HG03520 (cell line): ENCODE measurements at regions not wholly inside any gene's neighbourhood (a gene's known extent, or its start where the extent isn't known, plus 50 kb on each side); places are given as distances from the start of the nearest gene placed in this dataset.

ENCODE experiments used
- ATAC-seq: cut with Tn5 transposase; IDR thresholded peaks from one replicate; pipeline ENCODE4 v1.9.1; 2021; ENCODE audit warnings: mild to moderate bottlenecking, moderate library complexity; ENCODE audit not compliant: unreplicated experiment

- no peak for ATAC-seq
These were observed 129.1 kb upstream of the NCAM1 start for GRCh38 chr11:112831969-112832766.

DNA sequence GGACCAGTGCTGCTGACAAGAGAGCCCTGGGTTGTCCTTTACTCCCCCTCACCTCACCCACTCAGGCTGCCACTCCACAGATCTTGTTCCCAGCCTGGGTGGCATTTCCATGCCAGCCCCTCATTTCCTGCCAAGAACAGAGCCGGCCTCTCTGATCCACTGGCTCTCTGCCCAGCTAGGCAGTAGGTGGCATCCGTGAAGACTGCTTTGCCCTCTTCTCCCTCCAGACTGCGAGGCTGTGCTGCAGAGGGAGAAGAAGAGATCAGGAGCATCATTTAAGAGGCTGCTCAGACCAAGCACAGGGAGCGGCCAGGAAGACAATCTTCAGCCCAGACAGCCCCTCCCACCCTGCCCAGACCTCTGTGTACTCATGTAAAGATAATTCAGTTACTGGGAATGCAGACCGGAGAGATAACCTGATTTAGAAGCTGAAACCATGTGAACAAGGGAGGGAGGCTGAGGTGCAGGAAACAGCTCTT, 126.9 kb upstream of the NCAM1 start:
- no peak for ATAC-seq

DNA sequence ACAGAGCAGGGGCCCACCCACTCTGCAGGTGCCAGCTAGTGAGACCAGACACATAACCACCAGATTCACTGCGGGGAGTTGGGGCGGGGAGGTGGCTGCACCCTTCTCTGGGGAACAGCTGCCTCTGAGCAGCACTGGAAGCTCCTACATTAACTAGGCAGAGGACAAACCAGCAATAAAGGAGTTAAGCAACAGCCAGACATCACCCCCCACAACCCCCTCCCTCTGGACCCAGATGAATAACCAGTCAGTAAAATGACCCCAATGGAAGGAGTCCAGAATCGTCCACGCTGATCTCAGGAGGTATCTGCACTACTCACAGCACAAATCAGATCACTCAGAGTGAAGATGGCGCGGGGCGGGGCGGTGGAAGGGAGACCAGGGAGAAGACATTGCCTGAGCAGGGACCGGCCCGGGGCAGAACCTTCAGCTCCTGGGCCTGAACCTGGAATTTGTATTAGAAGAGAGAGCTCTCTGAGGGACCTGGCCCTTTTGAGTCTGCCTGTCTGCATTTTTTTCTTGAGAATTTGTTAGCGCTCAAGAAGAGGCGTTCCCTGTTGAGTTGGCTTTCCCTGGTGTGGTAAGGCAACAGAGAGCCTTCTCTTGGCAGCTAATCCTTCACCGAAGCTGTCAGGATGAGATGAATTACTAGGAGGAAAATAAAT, 125.5 kb upstream of the NCAM1 start:
- ATAC-seq = no peak

DNA sequence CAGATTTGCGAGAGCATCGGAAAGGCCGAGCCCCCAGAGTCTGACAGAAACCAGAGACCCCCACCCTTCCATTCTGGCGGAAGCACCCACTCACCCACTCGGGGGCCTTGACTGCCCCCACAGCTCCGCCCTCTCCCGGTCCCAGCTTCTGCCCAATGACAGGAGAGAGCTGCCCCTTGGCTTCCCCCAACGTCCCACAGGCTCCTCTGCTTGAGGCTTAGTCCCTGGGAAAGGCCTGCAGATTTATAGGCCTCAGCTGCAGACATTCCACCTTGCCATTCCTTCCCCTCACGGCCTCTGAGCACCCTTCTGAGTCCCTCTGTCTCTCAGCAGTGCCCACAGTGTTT, 125.0 kb upstream of the NCAM1 start:
- no peak for ATAC-seq

DNA sequence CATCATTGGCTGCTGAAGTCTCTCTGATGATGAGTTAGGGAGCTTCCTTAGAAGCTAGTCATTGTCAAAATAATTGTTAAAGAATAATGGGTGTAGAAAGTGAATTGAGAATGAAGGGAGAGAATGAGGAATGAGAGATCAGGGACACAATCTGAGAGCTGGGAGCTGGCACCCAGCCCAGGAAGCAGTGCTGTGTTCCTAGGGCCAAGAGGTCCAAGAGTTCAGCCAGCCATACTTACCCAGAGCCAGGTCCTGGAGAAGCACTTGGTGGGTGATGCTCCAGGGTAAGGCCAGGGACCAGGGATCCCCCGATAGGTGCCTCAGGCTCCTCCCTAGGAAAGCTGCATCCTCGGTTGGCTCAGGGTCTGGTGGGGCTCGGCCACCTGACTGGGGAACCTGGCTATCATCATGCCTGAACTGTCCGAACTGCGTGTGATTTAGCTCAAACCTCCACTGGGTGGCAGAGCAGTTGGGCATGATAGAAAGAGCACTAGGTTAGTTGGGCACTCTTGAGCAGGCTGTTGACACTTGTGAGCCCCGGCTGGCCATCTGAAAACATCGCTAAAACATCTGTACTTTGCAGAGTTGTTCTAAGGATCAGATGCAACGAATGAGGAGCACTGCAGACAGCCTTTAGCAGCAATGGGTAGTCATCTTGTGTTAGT, 123.9 kb upstream of the NCAM1 start:
- no peak for ATAC-seq

DNA sequence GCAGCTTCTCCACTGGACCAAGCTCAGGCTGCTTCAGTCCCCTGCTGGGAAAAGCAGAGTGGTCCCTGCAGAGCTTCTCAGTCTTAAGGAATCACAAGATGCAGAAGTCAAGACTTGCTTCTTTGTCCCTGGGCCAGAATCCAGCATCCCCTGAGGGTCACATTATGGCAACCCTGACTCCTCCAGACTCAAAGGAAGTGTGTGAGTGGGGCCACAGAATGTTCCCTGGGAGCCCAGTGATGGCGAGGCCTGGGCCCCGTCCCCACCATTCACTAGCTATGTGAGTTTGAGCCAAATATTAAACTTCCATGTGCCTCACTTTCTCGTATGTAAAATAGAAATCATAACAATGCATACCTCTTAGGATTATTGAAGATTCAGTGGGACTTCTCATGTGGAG, 122.2 kb upstream of the NCAM1 start:
- ATAC-seq = no peak

DNA sequence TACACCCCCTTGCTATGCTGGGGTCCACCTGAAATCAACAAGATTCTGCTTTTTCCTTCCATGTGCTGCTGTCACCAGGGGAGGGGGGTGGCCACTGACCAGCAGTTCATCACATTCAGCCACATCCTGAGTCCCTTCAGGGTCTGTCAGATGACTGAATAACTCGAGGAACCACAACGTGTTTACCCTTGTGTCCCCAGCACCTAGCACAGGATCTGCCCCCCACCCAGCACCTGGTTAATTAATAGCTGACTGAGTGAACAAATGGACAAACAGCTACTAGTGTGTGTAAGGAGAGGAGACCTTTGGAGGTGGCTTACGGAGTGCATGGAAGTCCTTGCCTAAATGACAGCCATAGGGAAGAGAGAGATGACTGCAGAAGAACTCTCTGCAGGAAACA, 119.5 kb upstream of the NCAM1 start:
- no peak for ATAC-seq

GRCh38 chr11:112842151-112842550, 119.1 kb upstream of the NCAM1 start:
- no peak for ATAC-seq

GRCh38 chr11:112844517-112844916, 116.7 kb upstream of the NCAM1 start:
- no peak for ATAC-seq

DNA sequence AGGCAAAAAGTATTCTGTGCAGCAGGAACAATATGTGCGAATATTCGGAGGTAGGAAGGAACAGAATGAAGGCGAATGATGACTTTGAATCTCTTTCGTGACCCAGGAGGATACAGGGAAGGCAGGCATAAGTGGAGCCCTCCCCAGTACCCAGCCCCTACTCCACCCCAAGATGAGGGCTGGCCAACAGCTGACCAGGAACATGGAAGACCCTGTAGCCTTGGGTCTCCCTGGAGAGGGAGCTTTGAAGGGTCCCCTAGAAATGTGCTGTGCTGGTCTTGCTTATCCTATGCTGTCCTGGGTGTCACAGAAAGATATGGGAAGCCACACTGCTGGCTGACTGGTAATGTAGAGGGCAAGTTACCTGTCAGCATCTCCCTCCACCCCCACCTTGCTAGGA, 113.7 kb upstream of the NCAM1 start:
- ATAC-seq = no peak

- ATAC-seq = no peak
These were observed 108.9 kb upstream of the NCAM1 start for GRCh38 chr11:112852143-112852866.

DNA sequence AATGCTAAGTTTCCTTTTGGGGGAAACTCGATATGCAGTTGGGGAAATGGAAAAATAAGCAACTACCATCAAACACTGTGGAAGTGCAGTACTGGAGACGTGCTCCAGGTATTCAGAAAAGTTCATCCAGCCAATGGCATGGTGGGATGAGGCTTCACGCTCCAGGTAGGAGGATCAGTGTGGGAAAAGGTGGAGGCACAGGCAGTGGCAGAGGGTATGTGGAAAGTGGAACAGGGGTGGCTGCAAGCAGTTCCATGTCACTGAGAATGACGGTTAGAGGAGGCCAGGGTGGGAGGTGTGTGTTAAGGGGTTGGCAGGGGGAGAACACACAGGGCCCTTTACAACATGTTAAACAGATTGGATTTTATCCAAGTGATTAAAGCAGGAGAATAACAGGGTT, 105.1 kb upstream of the NCAM1 start:
- no peak for ATAC-seq

- ATAC-seq = no peak
These were observed 104.6 kb upstream of the NCAM1 start for GRCh38 chr11:112856591-112856990.

GRCh38 chr11:112858289-112859023, 102.8 kb upstream of the NCAM1 start:
- ATAC-seq = no peak

- no peak for ATAC-seq
These were observed 101.4 kb upstream of the NCAM1 start for GRCh38 chr11:112859787-112860186.

DNA sequence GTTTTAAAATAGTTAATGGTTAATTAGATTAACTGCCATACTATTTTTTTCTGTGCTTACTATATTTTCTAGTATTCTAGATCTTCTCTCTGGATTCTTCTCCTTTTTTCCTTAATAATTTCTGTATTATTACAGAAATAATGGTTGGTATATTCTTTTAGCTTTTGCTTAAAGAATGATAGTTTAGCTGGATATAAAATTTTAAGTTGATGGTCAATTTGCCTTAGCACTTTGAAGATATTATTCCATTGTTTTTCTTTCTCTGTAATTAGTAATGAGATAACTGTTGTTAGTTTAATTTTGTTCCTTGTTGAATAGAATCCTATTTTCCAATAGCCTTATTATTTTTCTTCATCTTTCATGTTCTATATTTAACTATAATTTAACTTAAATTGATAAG, 99.9 kb upstream of the NCAM1 start:
- ATAC-seq = no peak

DNA sequence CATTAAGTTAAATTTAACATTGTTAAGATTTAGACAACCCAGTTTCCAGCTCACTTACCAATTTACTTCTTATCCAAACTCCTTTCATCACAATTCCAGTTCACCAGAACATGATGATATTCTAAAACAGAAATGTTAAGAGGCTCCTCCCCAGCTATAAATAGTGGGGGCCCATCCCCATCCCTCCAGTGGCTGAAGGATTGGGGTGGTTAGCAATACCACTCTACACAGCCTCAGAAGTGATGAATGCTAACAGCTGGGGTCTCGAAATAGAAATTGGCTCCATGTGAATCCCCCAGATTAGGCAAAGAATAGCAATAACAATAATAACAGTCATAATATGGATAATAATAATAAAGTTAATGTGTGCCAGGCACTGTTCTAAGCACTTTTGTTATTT, 97.9 kb upstream of the NCAM1 start:
- no peak for ATAC-seq

- no peak for ATAC-seq
These were observed 96.5 kb upstream of the NCAM1 start for GRCh38 chr11:112864672-112865071.

GRCh38 chr11:112871909-112872500, 89.2 kb upstream of the NCAM1 start:
- ATAC-seq = no peak

GRCh38 chr11:112874980-112875379, 86.2 kb upstream of the NCAM1 start:
- ATAC-seq = no peak
